Mesothelial cell of epicardium (in vitro differentiated cells): ENCODE measurements at regions not wholly inside any gene's neighbourhood (a gene's known extent, or its start where the extent isn't known, plus 50 kb on each side); places are given as distances from the start of the nearest gene placed in this dataset.

ENCODE experiments used
- DNase-seq, 2 experiments: peaks; one replicate each; pipeline ENCODE4 v3.0.0; 2021; ENCODE audit warnings: low spot score in 2 of 2; ENCODE audit not compliant: unreplicated experiment in 2 of 2
- H3K27ac Mint-ChIP-seq: 2 replicates; pipeline ENCODE4 v1.8.0; 2021; ENCODE audit warnings: mixed read lengths
- H3K27me3 Mint-ChIP-seq: 2 replicates; pipeline ENCODE4 v1.8.0; 2021; ENCODE audit warnings: low read depth, mixed read lengths
- H3K36me3 Mint-ChIP-seq: 2 replicates; pipeline ENCODE4 v1.8.0; 2021; ENCODE audit warnings: mixed read lengths
- H3K4me1 Mint-ChIP-seq: 2 replicates; pipeline ENCODE4 v1.8.0; 2021; ENCODE audit warnings: mixed read lengths
- H3K4me3 Mint-ChIP-seq: 2 replicates; pipeline ENCODE4 v1.8.0; 2021; ENCODE audit warnings: mild to moderate bottlenecking, moderate library complexity, mixed read lengths
- H3K9me3 Mint-ChIP-seq: 2 replicates; pipeline ENCODE4 v1.8.0; 2021; ENCODE audit warnings: mixed read lengths
- TF ChIP-seq, protein P1 (sequence below): fragments of 200-600 bp; sonication (generic); IDR thresholded peaks from one replicate; pipeline ENCODE4 v1.5.0; 2021; ENCODE audit warnings: antibody characterized with exemption; ENCODE audit not compliant: unreplicated experiment

DNA sequence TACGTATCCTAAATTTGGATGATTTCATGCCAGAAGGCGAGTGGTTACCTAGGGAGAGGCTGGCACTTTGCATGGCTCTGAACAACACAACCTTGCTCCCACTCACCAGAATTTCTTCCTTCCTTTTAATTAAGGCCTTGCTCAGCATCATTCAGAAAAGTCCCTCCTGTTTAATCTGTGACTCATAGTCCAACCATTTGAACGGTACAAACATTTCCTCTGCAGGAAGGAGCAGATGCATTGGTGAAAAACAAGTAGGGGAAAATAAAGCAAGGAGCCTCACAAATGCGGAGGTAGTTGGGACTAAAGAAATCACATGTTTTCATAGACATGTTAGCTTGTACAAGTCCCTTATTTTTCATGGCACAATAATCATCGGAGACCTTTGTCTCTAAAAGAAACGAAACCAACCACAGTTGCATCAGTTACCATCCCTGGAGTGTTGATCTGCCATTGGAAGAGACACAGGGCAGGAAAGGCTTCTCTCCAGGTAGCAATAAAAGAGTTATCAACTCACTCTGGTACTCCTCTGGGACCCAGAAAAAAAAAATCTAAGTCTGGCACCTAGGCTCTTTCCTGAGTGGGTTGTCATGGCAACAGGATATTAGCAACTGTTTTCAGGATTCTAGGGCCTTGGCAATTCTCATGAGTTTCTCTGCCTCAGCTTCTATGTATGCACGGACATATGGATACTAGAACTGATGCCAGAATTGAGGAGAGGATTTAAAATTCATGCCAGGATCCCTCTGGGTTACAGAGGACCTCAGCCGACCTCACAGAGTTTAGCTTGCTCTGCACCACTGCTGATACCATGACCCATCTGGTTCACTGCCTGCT is 255.4 kb upstream of the ARPP21 start:
- Mint-ChIP-seq H3K27ac (no peak overlapping the region), H3K36me3 (no peaks in the 10 kb centered on the region), H3K4me1 (no peaks in the 10 kb centered on the region), H3K4me3 (no peak overlapping the region), H3K27me3 (no peaks in the 10 kb centered on the region), H3K9me3 (no peaks in the 10 kb centered on the region)
- DNase-seq = no peak
- TF ChIP-seq, protein P1, sequence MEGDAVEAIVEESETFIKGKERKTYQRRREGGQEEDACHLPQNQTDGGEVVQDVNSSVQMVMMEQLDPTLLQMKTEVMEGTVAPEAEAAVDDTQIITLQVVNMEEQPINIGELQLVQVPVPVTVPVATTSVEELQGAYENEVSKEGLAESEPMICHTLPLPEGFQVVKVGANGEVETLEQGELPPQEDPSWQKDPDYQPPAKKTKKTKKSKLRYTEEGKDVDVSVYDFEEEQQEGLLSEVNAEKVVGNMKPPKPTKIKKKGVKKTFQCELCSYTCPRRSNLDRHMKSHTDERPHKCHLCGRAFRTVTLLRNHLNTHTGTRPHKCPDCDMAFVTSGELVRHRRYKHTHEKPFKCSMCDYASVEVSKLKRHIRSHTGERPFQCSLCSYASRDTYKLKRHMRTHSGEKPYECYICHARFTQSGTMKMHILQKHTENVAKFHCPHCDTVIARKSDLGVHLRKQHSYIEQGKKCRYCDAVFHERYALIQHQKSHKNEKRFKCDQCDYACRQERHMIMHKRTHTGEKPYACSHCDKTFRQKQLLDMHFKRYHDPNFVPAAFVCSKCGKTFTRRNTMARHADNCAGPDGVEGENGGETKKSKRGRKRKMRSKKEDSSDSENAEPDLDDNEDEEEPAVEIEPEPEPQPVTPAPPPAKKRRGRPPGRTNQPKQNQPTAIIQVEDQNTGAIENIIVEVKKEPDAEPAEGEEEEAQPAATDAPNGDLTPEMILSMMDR = no peak

DNA sequence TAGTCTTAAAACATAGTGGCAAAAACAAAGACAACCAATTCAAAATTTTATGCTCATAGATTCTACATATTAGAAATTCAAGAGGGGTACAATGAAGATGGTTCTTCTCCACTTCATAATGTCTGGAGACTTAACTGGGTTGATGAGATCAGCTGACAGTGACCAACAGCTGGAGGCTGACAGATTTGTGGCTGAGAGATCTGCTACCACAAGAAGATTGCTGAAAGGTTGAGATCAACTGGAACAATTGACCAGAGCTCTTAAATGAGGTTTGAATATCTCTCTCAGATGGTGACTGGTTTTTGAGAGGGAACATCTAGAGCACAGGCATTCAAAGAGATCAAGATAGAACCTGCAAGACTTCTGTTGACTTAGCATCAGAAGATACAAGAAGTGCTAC is 254.1 kb upstream of the ARPP21 start:
- no peak overlapping the region for H3K27ac Mint-ChIP-seq

DNA sequence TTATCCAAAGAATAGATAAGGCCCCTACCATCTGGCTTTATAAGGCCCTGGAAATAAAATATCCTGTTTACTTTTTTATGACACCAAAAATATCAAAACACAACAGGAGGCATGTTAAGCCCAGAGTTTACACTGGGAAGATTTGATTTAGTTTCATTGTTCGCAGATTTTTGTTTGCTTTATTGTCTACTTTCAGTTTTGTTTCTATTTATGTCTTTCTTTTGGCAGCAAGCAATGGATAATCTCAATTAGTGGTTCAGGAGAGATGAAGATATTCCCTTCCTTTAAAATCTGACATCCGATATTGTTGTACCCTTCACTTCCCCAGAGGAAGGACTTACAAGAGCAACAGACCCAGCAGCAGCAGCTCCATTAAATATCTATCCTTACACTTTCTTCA is 249.4 kb upstream of the ARPP21 start:
- no peak for DNase-seq
- Mint-ChIP-seq H3K4me3 (no peak overlapping the region), H3K36me3 (no peaks in the 10 kb centered on the region), H3K9me3 (peaks cover 24% of the 10 kb centered on the region), H3K4me1 (peaks cover 1% of the 10 kb centered on the region), H3K27me3 (no peaks in the 10 kb centered on the region), H3K27ac (no peak overlapping the region)
- TF ChIP-seq, protein P1 = no peak

More for the DNA sequence above, 254.1 kb upstream of the ARPP21 start:
- TF ChIP-seq, protein P1 = no peak
- Mint-ChIP-seq H3K36me3 (no peaks in the 10 kb centered on the region), H3K9me3 (no peaks in the 10 kb centered on the region), H3K27me3 (no peaks in the 10 kb centered on the region), H3K4me1 (no peaks in the 10 kb centered on the region), H3K4me3 (no peak overlapping the region)
- no peak for DNase-seq

GRCh38 chr3:35392187-35392586 is 247.1 kb upstream of the ARPP21 start:
- no peak overlapping the region for H3K4me3 Mint-ChIP-seq
- DNase-seq = no peak
- no peaks in the 10 kb centered on the region for H3K36me3 Mint-ChIP-seq
- H3K9me3 Mint-ChIP-seq = peaks cover 24% of the 10 kb centered on the region
- TF ChIP-seq, protein P1 = no peak
- H3K27ac Mint-ChIP-seq = no peak overlapping the region
- H3K27me3 Mint-ChIP-seq = no peaks in the 10 kb centered on the region
- peaks cover 6% of the 10 kb centered on the region for H3K4me1 Mint-ChIP-seq

DNA sequence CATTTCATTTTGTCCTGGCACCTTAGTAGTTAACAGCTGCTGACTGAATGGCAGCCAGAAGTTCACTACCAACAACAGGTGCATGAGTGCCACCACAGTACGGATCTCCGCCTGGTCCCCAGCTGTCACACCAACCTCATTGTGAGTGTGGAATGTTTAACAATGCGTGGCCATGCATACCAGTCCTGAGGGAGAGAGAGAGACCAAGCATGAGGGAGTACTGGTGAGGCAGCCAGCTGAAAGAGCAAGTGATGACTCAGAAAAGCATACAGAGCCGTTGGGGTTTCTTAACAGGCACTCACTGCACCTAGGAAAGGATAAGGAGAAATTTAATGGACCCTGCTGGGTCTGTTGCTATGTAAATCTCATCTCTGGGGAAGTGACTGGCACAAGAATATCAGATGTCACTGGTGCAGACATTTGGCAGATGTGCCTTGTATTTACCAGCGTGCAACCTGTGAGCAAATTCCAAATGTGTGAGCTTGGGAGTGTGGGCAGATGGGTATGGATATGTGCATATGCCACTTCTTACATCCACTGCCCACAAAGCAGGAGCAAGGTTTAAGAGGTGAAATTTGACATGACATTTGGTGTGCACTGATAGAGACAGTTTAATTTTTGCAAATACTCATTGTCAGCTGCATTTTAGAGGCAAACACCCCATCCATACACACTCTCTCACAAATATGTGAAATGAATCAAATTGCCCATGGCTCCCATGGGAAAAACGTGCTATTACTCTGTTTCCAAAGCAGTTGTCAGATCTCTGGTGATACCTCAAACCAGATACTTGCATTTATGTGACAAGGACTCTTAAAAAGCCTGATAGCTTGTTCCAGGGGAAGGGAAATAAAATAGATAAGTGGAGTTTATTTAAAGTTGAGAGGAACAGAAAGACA is 245.2 kb upstream of the ARPP21 start:
- no peak for DNase-seq

More for the DNA sequence above, 245.2 kb upstream of the ARPP21 start:
- no peak overlapping the region for H3K27ac Mint-ChIP-seq
- H3K9me3 Mint-ChIP-seq = peaks cover 25% of the 10 kb centered on the region
- H3K36me3 Mint-ChIP-seq = no peaks in the 10 kb centered on the region
- peaks cover 6% of the 10 kb centered on the region for H3K4me1 Mint-ChIP-seq
- H3K4me3 Mint-ChIP-seq = no peak overlapping the region
- no peaks in the 10 kb centered on the region for H3K27me3 Mint-ChIP-seq
- TF ChIP-seq, protein P1 = no peak
